ENCODE measurements at regions not wholly inside any gene's neighbourhood (a gene's known extent, or its start where the extent isn't known, plus 50 kb on each side); places are given as distances from the start of the nearest gene placed in this dataset.

DNA sequence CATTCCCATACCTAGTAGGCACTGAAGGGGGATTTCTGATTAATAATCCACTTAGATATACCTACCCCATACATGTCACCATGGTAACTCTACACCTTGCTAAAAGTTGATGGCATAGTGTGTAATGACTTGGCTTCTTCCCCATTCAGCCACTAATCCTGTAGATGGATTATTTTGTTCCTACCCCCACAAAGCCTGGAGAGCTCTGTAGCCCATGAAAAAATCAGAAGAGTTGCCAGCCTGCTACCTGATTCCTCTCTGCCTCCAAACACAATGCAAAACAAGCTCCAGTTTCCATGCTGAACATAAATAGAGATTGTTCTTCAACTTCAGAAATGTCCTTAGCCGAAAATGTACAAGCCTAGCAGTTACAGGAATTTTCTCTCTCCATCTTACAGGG is 98.9 kb upstream of the PFN2 start:
- H3K9me2 ChIP-seq (replicated peaks; ENCODE audit: insufficient read depth, low read length): no peaks in the 10 kb centered on the region
- no peaks in the 10 kb centered on the region for H3K79me2 ChIP-seq (ENCODE audit: insufficient read depth, low read length)
- no peak overlapping the region for H3K4me2 ChIP-seq (ENCODE audit: low read depth, low read length, poor library complexity, severe bottlenecking)
- no peak overlapping the region for H3K9ac ChIP-seq (ENCODE audit: low read length)
- no peaks in the 10 kb centered on the region for H4K20me1 ChIP-seq (ENCODE audit: low read depth, low read length)
- no peaks in the 10 kb centered on the region for H3K36me3 ChIP-seq (ENCODE audit: low read length)
- no peaks in the 10 kb centered on the region for H3K27me3 ChIP-seq (ENCODE audit: low read length)
- no peak overlapping the region for H3K27ac ChIP-seq (ENCODE audit: low read depth, low read length)
- TF ChIP-seq EZH2phosphoT487 (conservative IDR thresholded peaks at IDR 0.05; ENCODE audit: low read length): no peak
- TF ChIP-seq CTCF (IDR thresholded peaks at IDR 0.05; ENCODE audit: insufficient read depth, low read length, poor library complexity, severe bottlenecking): no peak
- H3F3A ChIP-seq (ENCODE audit: insufficient read depth): no peaks in the 10 kb centered on the region
- H3K4me3 ChIP-seq (ENCODE audit: insufficient read depth, low read length, poor library complexity, severe bottlenecking): no peak overlapping the region
- H3K9me3 ChIP-seq (ENCODE audit: insufficient read depth, low read length): no peaks in the 10 kb centered on the region
- no peak overlapping the region for H2AFZ ChIP-seq (ENCODE audit: low read depth, low read length, severe bottlenecking)

GRCh38 chr3:150069154-150069527 is 98.4 kb upstream of the PFN2 start:
- no peaks in the 10 kb centered on the region for H3K9me2 ChIP-seq (replicated peaks; ENCODE audit: insufficient read depth, low read length)
- no peaks in the 10 kb centered on the region for H3F3A ChIP-seq (ENCODE audit: insufficient read depth)
- H2AFZ ChIP-seq (ENCODE audit: low read depth, low read length, severe bottlenecking): no peak overlapping the region
- no peaks in the 10 kb centered on the region for H3K36me3 ChIP-seq (ENCODE audit: low read length)
- H3K27me3 ChIP-seq (ENCODE audit: low read length): no peaks in the 10 kb centered on the region
- H3K4me2 ChIP-seq (ENCODE audit: low read depth, low read length, poor library complexity, severe bottlenecking): no peak overlapping the region
- no peak for TF ChIP-seq EZH2phosphoT487 (conservative IDR thresholded peaks at IDR 0.05; ENCODE audit: low read length)
- no peak for TF ChIP-seq CTCF (IDR thresholded peaks at IDR 0.05; ENCODE audit: insufficient read depth, low read length, poor library complexity, severe bottlenecking)
- H3K9ac ChIP-seq (ENCODE audit: low read length): no peak overlapping the region
- H3K4me3 ChIP-seq (ENCODE audit: insufficient read depth, low read length, poor library complexity, severe bottlenecking): no peak overlapping the region
- no peaks in the 10 kb centered on the region for H3K79me2 ChIP-seq (ENCODE audit: insufficient read depth, low read length)
- H4K20me1 ChIP-seq (ENCODE audit: low read depth, low read length): no peaks in the 10 kb centered on the region
- H3K27ac ChIP-seq (ENCODE audit: low read depth, low read length): no peak overlapping the region
- no peaks in the 10 kb centered on the region for H3K9me3 ChIP-seq (ENCODE audit: insufficient read depth, low read length)

DNA sequence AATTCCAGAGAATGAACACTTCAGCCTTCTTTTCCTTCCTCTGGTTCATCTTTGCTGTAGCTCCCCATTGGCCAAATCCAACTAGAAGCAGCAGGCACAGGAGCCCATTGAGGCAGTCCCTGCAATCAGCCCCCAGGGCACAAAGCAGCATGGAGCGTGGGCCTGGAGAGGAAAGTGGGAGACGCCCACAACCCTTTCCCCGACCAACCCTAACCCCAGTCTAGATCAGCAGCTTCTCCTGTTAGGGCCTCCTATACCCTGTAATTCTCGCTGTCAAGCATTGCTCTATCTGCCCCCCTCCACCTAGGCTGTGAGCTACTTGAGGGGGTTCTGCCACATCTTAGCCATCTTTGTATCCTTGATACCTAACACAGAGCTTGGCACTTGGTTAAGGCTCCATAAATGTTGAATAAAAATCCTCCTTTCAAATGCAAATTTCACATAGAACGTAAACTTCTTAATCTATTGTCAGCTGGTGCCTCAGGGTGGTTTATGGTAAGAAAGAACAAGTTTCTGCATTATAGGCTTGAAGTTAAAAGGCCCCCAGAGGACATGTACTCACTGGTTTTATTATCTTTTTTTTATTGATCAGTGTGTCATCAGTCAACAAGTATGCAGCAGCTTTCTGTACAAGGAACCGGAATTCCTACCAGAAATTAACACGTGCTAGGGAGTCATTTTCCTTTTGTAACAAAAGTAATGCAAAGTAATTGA is 97.9 kb upstream of the PFN2 start:
- Histone ChIP-seq H3K9ac (ENCODE audit: low read length) (no peak overlapping the region), H4K20me1 (ENCODE audit: low read depth, low read length) (no peaks in the 10 kb centered on the region), H3K9me3 (ENCODE audit: insufficient read depth, low read length) (no peaks in the 10 kb centered on the region), H3K4me2 (ENCODE audit: low read depth, low read length, poor library complexity, severe bottlenecking) (no peak overlapping the region), H2AFZ (ENCODE audit: low read depth, low read length, severe bottlenecking) (no peak overlapping the region), H3K27me3 (ENCODE audit: low read length) (no peaks in the 10 kb centered on the region), H3K27ac (ENCODE audit: low read depth, low read length) (no peak overlapping the region), H3K4me3 (ENCODE audit: insufficient read depth, low read length, poor library complexity, severe bottlenecking) (no peak overlapping the region), H3K9me2 (replicated peaks; ENCODE audit: insufficient read depth, low read length) (no peaks in the 10 kb centered on the region), H3K36me3 (ENCODE audit: low read length) (no peaks in the 10 kb centered on the region), H3F3A (ENCODE audit: insufficient read depth) (no peaks in the 10 kb centered on the region), H3K79me2 (ENCODE audit: insufficient read depth, low read length) (no peaks in the 10 kb centered on the region)
- no peak for TF ChIP-seq EZH2phosphoT487 (conservative IDR thresholded peaks at IDR 0.05; ENCODE audit: low read length)
- TF ChIP-seq CTCF (IDR thresholded peaks at IDR 0.05; ENCODE audit: insufficient read depth, low read length, poor library complexity, severe bottlenecking): no peak
